SJCRH30 (cell line): ENCODE measurements at regions not wholly inside any gene's neighbourhood (a gene's known extent, or its start where the extent isn't known, plus 50 kb on each side); places are given as distances from the start of the nearest gene placed in this dataset.
"Not testable (repeated sequence)": the region's sequence is repeated elsewhere in the genome, so short reads cannot be mapped to it uniquely, and the experiment has no call there.

Experiments used
- DNase-seq, 2 experiments: peaks; one replicate each; pipeline ENCODE4 v3.0.0-alpha.2; 2015 to 2020
- H3K27ac ChIP-seq: fragments of 250-450 bp; sonication (Bioruptor Pico); 2 replicates; pipeline ENCODE4 v1.5.1; 2020; ENCODE audit warnings: mild to moderate bottlenecking, moderate library complexity
- H3K27me3 ChIP-seq: fragments of 250-450 bp; sonication (Bioruptor Pico); 2 replicates; pipeline ENCODE4 v1.5.1; 2020; ENCODE audit warnings: mild to moderate bottlenecking, moderate library complexity
- H3K36me3 ChIP-seq: fragments of 250-450 bp; sonication (Bioruptor Pico); 2 replicates; pipeline ENCODE4 v1.5.1; 2020; ENCODE audit warnings: mild to moderate bottlenecking, moderate library complexity
- H3K4me1 ChIP-seq: fragments of 250-450 bp; sonication (Bioruptor Pico); 2 replicates; pipeline ENCODE4 v1.5.1; 2020; ENCODE audit warnings: mild to moderate bottlenecking, moderate library complexity
- H3K4me3 ChIP-seq: fragments of 250-450 bp; sonication (Bioruptor Pico); 2 replicates; pipeline ENCODE4 v1.5.1; 2020; ENCODE audit warnings: mild to moderate bottlenecking, moderate library complexity
- H3K9me3 ChIP-seq: fragments of 250-450 bp; sonication (Bioruptor Pico); replicated peaks from 2 replicates; pipeline ENCODE4 v1.5.1; 2020; ENCODE audit warnings: mild to moderate bottlenecking, moderate library complexity

DNA sequence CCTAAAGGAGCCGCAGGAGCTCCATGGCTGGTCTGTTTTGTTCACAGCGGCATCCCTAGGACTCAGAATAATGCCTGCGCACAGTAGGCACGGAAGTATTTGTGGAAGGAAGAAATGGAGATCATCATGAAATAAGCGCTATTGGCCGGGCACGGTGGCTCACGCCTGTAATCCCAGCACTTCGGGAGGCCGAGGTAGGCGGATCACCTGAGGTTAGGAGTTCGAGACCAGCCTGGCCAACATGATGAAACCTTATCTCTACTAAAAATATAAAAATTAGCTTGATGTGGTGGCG lies 175.5 kb upstream of the CIBAR2 start:
- not testable (repeated sequence) for H3K4me3 ChIP-seq, H3K27me3 ChIP-seq, H3K9me3 ChIP-seq, DNase-seq, H3K36me3 ChIP-seq
- peaks cover 63% of the 10 kb centered on the region for H3K4me1 ChIP-seq
- peak overlapping the region; percentile 82; the same call in 1 of the 2 replicates for H3K27ac ChIP-seq

DNA sequence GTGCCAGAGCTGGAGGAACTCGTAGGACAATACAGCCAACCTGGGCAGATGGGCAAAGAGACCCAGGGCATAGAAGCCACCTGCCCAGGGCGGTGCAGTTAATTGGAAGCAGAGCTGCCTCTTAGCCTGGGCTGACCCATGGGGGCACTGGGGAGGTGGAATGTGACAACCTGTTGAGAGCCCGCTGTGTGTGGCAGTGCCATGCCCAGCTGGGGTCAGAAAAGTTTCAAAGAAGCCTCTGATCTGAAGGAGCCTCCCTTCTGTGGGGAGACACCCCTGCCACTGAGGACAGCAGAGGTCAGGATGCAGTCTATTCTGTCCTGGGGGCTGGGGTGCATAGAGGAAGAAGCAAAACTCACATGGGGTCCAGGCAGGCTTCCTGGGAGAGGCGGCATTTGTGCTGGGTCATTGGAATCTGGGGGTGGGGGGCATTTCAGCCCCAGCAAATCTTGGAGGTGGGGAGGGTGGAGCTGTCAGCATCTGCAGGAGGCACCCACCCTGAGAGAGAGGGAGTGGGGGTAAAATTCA lies 176.1 kb upstream of the CIBAR2 start:
- peaks cover 63% of the 10 kb centered on the region for H3K4me1 ChIP-seq
- no peaks in the 10 kb centered on the region for H3K27me3 ChIP-seq
- H3K9me3 ChIP-seq, result no peaks in the 10 kb centered on the region
- DNase-seq, result no peak
- no peak overlapping the region for H3K4me3 ChIP-seq
- H3K27ac ChIP-seq, result peak overlapping the region; percentile 94; the same call in 1 of the 2 replicates
- H3K36me3 ChIP-seq, result no peaks in the 10 kb centered on the region

DNA sequence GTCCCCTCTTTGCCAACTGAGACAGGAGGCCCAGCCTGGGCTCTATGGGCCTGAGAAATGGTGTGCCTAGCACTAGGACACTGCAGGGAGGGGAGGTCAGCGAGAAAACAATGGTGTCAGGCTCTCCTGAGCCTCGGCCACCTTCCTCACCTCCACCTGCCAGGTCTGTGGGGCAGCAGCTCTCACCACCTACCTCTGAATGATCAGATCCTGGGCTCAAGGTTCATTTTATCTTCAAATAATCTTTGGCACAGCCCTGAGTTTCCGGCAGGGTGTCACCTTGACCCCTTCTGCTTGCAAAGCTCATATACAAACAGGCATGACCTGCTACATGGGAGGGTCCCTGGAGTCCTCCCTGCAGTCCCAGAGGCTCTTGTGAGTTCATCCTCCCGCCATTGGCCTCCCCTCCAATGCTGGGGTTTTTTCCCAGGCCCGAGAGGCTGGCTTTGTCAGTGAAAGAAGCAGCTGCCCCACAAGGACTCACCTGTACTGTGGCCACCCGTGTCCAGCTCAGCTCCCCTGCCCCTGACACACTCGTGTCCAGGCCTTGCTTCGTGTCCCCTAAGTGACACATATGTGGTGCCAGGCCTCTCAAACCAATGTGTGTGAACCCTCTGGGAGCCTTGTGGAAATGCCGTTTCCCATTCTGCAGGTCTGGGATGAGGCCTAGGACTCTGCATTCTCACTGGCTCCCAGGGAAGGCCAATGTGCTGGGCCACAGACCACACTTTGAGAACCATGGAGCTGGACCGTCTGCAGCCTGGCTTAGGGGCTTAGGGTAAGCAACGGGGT lies 176.8 kb upstream of the CIBAR2 start:
- no peaks in the 10 kb centered on the region for H3K9me3 ChIP-seq
- no peaks in the 10 kb centered on the region for H3K36me3 ChIP-seq
- no peak for DNase-seq
- peaks cover 70% of the 10 kb centered on the region for H3K4me1 ChIP-seq
- H3K27ac ChIP-seq, result peak overlapping the region; percentile 94
- peak overlapping the region; percentile 4; the same call in 1 of the 2 replicates for H3K4me3 ChIP-seq
- H3K27me3 ChIP-seq, result no peaks in the 10 kb centered on the region

DNA sequence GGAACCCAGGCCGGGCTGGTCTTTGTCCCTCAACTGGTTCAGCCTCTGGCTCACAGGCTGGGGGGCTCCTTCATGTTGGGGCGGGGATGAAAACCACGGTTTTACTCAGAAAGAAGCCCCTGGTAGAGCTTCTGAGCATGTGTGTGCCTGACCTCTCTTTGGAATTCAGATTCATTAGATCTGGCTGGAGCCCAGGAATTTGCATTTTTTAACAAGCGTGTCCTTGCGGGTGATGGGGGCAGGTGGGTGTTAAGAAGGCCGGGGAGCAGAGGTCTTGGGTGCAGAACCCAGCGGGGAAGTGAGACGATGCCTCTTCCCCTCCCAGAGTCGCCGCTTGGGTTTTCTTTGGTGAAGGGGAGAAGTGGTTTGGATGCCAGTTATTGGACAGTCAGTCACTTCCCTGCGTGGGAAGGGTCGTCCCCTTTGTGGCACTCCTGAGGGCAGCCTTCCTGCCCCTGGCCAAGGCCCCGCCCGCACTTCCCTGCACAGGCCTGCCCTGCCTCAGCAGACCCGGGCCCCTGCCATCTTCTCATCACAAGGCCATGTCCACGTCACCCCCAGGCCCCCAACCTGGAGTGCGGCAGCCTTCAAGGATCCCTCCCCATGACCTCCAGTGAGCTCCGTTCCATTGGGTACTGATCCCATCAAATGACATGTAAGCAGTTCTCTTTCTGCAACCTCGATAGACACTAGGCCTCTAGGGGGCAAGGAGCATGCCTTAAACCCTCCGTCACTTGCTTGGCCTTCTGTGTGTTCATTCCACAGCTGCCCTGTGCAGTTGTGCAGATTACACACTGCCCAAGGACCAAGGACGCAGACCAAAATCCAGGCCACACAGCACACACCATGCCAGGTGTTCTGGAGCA lies 177.7 kb upstream of the CIBAR2 start:
- DNase-seq, result peak; percentile 83 to 86
- Histone ChIP-seq H3K9me3 (no peaks in the 10 kb centered on the region), H3K4me3 (0 out of 2 replicates have a peak overlapping the region, but pooled peaks have one; percentile 4), H3K36me3 (no peaks in the 10 kb centered on the region), H3K27me3 (no peaks in the 10 kb centered on the region), H3K27ac (peak overlapping the region; percentile 94), H3K4me1 (peaks cover 67% of the 10 kb centered on the region)

DNA sequence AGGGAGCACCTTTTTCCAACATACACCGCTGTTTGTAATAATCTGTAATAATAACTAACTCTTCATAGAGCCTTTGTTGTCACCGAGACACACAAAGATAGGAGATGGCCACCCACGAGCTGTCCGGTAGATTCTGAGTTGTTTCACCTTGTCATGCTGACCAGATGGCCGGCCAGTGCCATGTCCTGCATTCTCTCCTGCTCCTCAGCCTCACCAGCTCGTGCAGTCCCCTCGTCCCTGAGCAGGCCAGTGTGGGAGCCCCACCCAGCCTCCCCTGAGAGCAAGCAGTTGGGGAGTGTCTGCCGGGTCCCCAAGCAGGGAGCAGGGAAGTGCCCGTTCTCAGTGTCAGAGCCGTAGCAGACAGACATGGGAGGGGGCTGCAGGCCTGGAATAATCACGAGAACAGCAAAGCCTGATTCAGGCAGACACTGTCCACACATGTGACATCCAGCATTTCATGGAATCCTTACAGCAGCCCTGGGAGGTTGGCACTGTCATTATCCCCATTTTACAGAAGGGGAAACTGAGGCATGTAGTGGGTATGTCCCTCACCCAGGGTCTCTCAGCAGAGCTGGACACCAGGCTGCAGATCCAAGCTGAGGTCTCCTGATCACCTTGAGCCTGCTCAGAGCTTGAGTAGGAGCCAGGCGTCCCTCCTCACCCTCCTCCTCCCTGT lies 178.5 kb upstream of the CIBAR2 start:
- Histone ChIP-seq H3K4me3 (no peak overlapping the region), H3K27me3 (no peaks in the 10 kb centered on the region), H3K4me1 (peaks cover 64% of the 10 kb centered on the region), H3K36me3 (no peaks in the 10 kb centered on the region), H3K9me3 (no peaks in the 10 kb centered on the region), H3K27ac (peak overlapping the region; percentile 94)
- DNase-seq, result no peak

DNA sequence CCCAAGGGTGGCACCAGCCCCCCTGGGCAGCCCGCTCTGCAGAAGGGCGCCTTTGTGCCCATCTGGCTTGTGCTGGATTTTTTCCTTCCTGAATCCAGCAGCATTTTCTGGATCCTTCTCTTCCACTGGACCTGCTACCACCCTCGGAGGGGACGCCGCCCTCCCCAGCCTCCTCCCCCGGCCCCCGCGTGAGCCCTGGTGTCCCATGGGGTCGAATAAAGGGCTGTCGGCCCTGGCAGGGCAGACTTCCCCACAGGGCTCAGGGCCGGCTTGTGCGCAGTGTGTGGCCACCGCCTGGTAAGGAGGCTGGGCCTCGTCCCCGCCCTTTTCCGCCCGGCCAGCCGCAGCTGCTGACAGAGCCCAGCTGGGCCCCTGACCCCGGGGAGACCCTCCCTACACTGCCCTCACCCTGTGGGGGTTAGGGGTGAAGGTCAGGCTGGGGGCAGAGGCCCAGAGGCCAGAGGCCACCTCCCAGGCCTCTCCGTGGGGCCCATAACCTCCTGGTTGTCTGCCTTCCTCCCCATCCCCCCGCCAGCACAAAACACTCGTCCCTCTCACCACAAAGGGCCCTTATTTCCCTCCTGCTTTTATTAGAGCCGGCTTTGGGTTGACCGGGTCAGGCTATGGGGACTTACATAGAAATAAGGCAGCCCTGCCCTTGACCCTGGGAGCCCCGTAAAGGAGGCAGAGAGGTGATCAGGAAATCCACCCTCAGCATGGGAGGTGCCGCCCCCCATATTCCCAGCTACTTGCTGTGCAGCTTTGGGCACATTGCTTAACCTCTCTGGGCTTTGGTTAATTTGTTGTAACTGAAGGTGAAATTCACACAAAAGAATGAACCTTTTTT lies 179.3 kb upstream of the CIBAR2 start:
- H3K4me3 ChIP-seq, result no peak overlapping the region
- no peaks in the 10 kb centered on the region for H3K27me3 ChIP-seq
- H3K36me3 ChIP-seq, result no peaks in the 10 kb centered on the region
- H3K4me1 ChIP-seq, result peaks cover 57% of the 10 kb centered on the region
- no peaks in the 10 kb centered on the region for H3K9me3 ChIP-seq
- H3K27ac ChIP-seq, result peak overlapping the region; percentile 94
- peak; percentile 79 to 83 for DNase-seq

DNA sequence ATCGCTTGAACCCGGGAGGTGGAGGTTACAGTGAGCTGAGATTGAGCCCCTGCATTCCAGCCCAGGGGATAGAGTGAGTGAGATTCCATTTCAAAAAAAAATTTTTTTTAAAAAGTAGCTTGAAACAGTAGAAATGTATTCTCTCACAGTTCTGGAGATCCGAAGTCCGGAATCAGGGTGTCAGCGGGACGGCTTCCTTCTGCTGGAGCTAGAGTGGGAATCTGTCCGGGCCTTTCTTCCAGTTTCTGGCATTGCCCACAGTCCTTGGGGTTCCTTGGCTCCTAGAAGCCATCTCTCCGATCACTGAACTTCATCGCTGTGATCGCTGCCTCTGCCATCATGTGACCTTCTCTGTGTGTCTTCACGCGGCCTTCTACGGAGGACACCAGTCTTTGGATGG lies 181.2 kb upstream of the CIBAR2 start:
- Histone ChIP-seq H3K4me3 (no peak overlapping the region), H3K4me1 (peaks cover 41% of the 10 kb centered on the region), H3K27me3 (no peaks in the 10 kb centered on the region), H3K9me3 (no peaks in the 10 kb centered on the region), H3K36me3 (no peaks in the 10 kb centered on the region), H3K27ac (no peak overlapping the region)
- DNase-seq, result no peak

DNA sequence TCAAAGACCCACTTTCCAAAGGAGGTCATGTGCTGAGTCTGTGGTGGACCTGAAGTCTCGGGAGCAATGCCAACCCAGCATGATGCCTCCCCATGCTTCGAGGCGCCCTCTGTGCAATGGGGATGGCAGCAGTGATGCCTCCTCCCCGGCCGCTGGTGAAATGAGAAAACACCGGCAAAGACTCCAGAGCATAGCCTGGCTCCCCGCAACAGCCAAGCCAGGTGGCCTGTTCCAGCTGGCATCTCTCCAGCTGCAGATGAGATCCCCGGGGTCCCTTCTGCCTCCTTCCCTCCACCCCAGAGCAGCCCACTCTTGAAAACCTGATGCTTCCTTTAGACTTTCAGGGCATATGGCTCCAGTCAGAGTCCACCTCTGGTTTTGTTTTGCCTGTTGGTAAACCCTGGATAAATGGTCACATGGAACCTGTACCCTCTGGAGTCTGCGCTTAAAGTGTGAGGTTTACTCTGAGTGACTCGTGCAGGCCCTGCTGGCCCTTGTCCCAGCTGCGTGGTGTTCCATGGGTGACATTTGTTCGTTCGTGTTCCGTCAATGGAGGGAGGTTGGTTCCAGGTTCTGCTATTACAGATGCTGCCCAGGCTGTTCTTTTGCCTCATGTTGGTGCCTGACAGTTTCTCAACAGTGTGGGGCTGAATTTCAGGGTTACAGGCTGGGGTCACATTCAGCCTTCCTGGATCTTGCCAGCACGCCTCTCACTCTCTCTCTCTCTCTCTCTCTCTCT lies 181.8 kb upstream of the CIBAR2 start:
- Histone ChIP-seq H3K4me1 (peaks cover 39% of the 10 kb centered on the region), H3K36me3 (no peaks in the 10 kb centered on the region), H3K27me3 (no peaks in the 10 kb centered on the region), H3K9me3 (no peaks in the 10 kb centered on the region), H3K27ac (no peak overlapping the region), H3K4me3 (no peak overlapping the region)
- DNase-seq, result peak in 1 of 2 experiments; percentile 41

DNA sequence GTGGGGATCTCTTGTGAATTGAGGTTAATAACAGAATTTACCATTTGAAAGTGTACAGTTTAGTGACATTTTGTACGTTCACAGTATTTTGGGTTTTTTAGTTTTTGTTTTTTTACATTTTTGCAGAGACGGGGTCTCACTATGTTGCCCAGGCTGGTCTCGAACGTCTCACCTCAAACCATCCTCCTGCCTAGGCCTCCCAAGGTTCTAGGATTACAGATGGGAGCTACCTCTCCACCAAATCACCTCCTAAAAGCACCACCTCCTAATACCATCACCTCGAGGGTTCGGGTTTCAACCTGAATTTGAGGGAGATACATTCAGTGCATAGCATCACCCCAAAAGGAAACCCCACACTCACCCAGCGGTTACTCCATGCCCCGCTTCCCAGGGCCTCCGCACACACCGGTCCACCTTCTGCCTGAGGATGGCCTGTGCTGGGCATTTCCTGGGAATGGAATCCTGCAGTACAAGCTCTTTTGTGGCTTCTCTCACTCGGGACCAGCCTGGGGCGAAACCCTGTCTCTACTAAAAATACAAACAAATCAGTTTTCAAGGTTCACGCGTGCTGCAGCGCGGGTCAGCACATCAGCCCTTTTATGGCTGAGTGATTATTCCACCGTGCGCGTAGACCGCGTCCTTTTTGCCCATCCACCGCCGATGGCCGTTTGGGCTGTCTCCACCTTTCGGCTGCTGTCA lies 182.7 kb upstream of the CIBAR2 start:
- no peaks in the 10 kb centered on the region for H3K9me3 ChIP-seq
- H3K27ac ChIP-seq, result no peak overlapping the region
- H3K4me3 ChIP-seq, result no peak overlapping the region
- no peak for DNase-seq
- H3K36me3 ChIP-seq, result no peaks in the 10 kb centered on the region
- H3K27me3 ChIP-seq, result no peaks in the 10 kb centered on the region
- peaks cover 33% of the 10 kb centered on the region for H3K4me1 ChIP-seq

DNA sequence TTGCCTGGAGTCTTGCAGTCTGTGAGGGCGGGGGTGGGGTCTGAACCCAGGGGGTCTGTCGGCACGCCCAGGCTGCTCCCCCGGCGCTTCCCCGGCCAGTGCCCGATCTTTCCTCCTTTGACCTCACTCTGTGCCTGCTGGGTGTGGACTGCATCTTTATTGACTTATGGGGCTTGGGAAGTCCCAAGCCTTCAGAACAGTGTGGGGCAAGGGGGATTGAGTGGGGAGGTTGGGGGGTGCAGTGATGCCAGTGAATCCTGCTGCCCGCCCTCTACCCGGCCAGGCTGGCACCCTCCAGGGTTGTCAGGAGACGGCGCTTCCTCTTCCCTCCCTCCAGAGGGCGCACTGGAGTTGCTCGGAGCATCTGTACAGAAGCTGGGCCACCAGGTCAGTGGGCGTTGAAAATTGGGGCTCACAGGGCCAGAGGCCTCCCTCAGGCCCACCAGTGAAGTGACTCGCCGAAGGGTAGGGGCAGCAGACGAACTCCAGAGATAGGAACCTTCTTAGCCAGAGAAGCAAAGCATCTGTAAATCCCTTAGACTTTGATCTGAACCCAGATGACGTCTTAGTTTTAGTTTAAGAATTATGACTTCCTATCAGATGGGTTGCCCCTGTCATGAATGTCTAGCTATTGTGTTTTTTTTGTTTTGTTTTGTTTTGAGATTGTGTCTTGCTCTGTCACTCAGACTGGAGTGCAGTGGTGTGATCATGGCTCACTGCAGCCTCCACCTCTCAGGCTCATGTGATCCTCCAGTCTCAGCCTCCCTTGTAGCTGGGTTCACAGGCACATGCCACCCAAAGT lies 184.8 kb upstream of the CIBAR2 start:
- Histone ChIP-seq H3K9me3 (no peaks in the 10 kb centered on the region), H3K27me3 (no peaks in the 10 kb centered on the region), H3K4me1 (peaks cover 34% of the 10 kb centered on the region), H3K27ac (no peak overlapping the region), H3K36me3 (no peaks in the 10 kb centered on the region), H3K4me3 (no peak overlapping the region)
- DNase-seq, result peak; percentile 53 to 70

DNA sequence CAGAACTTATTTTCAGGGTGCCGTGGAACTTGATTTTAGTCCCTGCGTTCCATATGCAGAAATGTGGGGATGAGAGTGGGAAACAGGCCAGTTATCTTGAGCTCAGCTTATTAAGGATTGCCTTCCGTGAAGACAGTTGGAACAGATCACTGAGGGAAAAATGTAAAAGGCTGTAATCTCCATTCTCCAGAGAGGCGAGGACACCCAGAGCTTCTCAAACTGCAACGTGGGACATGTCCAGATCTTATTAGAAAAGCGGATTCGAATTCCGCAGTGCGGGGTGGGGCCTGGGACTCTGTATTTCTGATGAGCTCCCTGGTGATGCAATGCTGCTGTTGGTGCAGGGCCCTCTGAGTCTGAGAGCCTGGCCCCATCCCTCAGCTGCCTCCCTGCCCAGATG lies 185.6 kb upstream of the CIBAR2 start:
- no peak for DNase-seq

DNA sequence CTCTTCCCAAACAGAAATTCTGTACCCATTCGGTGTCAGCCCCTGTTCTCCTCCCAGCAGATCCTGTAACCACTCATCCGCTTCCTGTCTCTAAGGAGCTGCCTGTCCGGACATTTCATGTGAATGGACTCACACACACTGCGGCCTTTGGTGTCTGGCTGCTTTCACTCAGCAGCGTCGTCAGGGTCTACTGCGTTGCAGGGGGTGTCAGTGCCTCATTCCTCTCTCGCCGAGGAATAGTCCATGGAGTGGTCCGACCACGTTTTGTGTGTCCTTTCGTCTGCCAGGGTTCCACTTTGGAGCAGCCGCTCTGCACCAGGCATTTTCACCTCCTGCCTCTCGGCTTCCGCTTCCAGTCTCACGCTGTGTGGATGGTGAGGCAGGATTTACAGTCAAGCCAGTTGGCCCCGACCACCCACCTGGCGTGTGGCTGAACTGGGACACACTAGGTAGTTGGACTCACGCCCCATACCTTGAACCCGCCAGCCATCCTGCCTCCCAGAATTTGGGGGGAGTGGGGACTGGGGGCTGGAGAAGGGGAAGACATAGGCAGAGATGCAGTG lies 188.2 kb upstream of the CIBAR2 start:
- H3K36me3 ChIP-seq, result no peaks in the 10 kb centered on the region

More for the DNA sequence above, 185.6 kb upstream of the CIBAR2 start:
- H3K9me3 ChIP-seq, result no peaks in the 10 kb centered on the region
- H3K27ac ChIP-seq, result no peak overlapping the region
- H3K4me3 ChIP-seq, result no peak overlapping the region
- no peaks in the 10 kb centered on the region for H3K36me3 ChIP-seq
- H3K4me1 ChIP-seq, result peaks cover 42% of the 10 kb centered on the region
- H3K27me3 ChIP-seq, result no peaks in the 10 kb centered on the region

More for the DNA sequence above, 188.2 kb upstream of the CIBAR2 start:
- peak overlapping the region; percentile 79 for H3K27ac ChIP-seq
- H3K9me3 ChIP-seq, result no peaks in the 10 kb centered on the region
- peak; percentile 67 to 71 for DNase-seq
- no peaks in the 10 kb centered on the region for H3K27me3 ChIP-seq
- H3K4me3 ChIP-seq, result peak overlapping the region; percentile 39
- H3K4me1 ChIP-seq, result peaks cover 38% of the 10 kb centered on the region
